ENCODE measurements at regions not wholly inside any gene's neighbourhood (a gene's known extent, or its start where the extent isn't known, plus 50 kb on each side); places are given as distances from the start of the nearest gene placed in this dataset.
"Not testable (repeated sequence)": the region's sequence is repeated elsewhere in the genome, so short reads cannot be mapped to it uniquely, and the experiment has no call there.

GRCh38 chr7:112957901-112958300, 128.7 kb downstream of the GPR85 start:
- Histone ChIP-seq H3K27ac (no peak overlapping the region), H3K27me3 (no peaks in the 10 kb centered on the region), H3K36me3 (no peaks in the 10 kb centered on the region), H3K4me1 (no peaks in the 10 kb centered on the region), H3K4me3 (no peak overlapping the region), H3K9me3 (no peaks in the 10 kb centered on the region)
- DNase-seq (ENCODE audit: low spot score in 2 of 2): no peak
- TF ChIP-seq POLR2A (IDR thresholded peaks at IDR 0.05) (no peak), CTCF (IDR thresholded peaks at IDR 0.05) (no peak), EP300 (IDR thresholded peaks at IDR 0.05) (no peak)

- not testable (repeated sequence) for H3K27me3 ChIP-seq; DNase-seq (ENCODE audit: low spot score in 2 of 2); H3K9me3 ChIP-seq; H3K4me3 ChIP-seq; H3K27ac ChIP-seq; H3K4me1 ChIP-seq; H3K36me3 ChIP-seq
- WGBS, 2 donors: 76 to 83% methylated on average over 3 of the region's 3 CpGs
These were observed 133.6 kb downstream of the GPR85 start for GRCh38 chr7:112953031-112953430.

- TF ChIP-seq EP300 (IDR thresholded peaks at IDR 0.05): no peak
- no peak for TF ChIP-seq CTCF (IDR thresholded peaks at IDR 0.05)
- TF ChIP-seq POLR2A (IDR thresholded peaks at IDR 0.05): no peak
- WGBS, 2 donors: 84% methylated on average over 4 of the region's 4 CpGs
- no peaks in the 10 kb centered on the region for H3K9me3 ChIP-seq
- H3K27ac ChIP-seq: no peak overlapping the region
- H3K27me3 ChIP-seq: no peaks in the 10 kb centered on the region
- H3K4me3 ChIP-seq: no peak overlapping the region
- DNase-seq (ENCODE audit: low spot score in 2 of 2): no peak
- H3K36me3 ChIP-seq: no peaks in the 10 kb centered on the region
- no peaks in the 10 kb centered on the region for H3K4me1 ChIP-seq
These were observed 135.6 kb downstream of the GPR85 start for GRCh38 chr7:112951070-112951469.

- not testable (repeated sequence) for DNase-seq (ENCODE audit: low spot score in 2 of 2); H3K4me1 ChIP-seq; H3K27ac ChIP-seq; H3K27me3 ChIP-seq; H3K9me3 ChIP-seq; H3K4me3 ChIP-seq; H3K36me3 ChIP-seq
- 68 to 72% methylated on average over 4 of the region's 4 CpGs for WGBS, 2 donors
These were observed 136.9 kb downstream of the GPR85 start for GRCh38 chr7:112949682-112950081.

- H3K27ac ChIP-seq: no peak overlapping the region
- 90 to 94% methylated on average over 2 of the region's 2 CpGs for whole genome bisulfite sequencing, 2 donors
- no peak for DNase-seq (ENCODE audit: low spot score in 2 of 2)
- H3K36me3 ChIP-seq: no peaks in the 10 kb centered on the region
- TF ChIP-seq POLR2A (IDR thresholded peaks at IDR 0.05): no peak
- no peak for TF ChIP-seq CTCF (IDR thresholded peaks at IDR 0.05)
- TF ChIP-seq EP300 (IDR thresholded peaks at IDR 0.05): no peak
- no peaks in the 10 kb centered on the region for H3K9me3 ChIP-seq
- no peak overlapping the region for H3K4me3 ChIP-seq
- H3K4me1 ChIP-seq: no peaks in the 10 kb centered on the region
- no peaks in the 10 kb centered on the region for H3K27me3 ChIP-seq
These were observed 140.3 kb downstream of the GPR85 start for GRCh38 chr7:112946350-112946749.

GRCh38 chr7:112945046-112945445, 141.6 kb downstream of the GPR85 start:
- Histone ChIP-seq H3K27me3 (no peaks in the 10 kb centered on the region), H3K4me1 (peaks cover 0 to 5% (median 0%) of the 10 kb centered on the region in 4 donors), H3K4me3 (no peak overlapping the region), H3K9me3 (no peaks in the 10 kb centered on the region), H3K27ac (no peak overlapping the region), H3K36me3 (no peaks in the 10 kb centered on the region)
- 80% methylated on average over 3 of the region's 3 CpGs for WGBS, 2 donors
- DNase-seq (ENCODE audit: low spot score in 2 of 2): no peak
- no peak for TF ChIP-seq CTCF (IDR thresholded peaks at IDR 0.05)
- no peak for TF ChIP-seq EP300 (IDR thresholded peaks at IDR 0.05)
- no peak for TF ChIP-seq POLR2A (IDR thresholded peaks at IDR 0.05)
